ENCODE measurements at regions not wholly inside any gene's neighbourhood (a gene's known extent, or its start where the extent isn't known, plus 50 kb on each side); places are given as distances from the start of the nearest gene placed in this dataset.
"Not testable (repeated sequence)": the region's sequence is repeated elsewhere in the genome, so short reads cannot be mapped to it uniquely, and the experiment has no call there.

DNA sequence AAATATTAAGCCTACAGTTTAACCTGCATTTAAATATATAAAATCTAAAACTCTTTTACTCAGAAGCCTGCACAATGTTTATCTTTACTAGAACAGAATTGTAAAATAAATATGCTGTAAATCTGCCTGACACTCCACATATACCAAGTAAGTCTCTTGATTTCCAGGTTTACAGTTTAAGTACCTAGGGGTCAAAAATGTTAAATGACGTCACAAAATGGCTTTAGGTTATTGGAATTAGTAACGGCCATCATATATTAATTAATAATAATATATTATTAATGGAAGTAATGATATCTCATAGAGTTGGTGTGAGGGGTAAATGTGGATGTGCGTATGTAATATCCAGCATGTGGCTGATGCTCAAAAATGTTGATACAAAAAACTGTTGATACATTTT, 114.8 kb upstream of the ANO5 start:
- DNase-seq = no peak

DNA sequence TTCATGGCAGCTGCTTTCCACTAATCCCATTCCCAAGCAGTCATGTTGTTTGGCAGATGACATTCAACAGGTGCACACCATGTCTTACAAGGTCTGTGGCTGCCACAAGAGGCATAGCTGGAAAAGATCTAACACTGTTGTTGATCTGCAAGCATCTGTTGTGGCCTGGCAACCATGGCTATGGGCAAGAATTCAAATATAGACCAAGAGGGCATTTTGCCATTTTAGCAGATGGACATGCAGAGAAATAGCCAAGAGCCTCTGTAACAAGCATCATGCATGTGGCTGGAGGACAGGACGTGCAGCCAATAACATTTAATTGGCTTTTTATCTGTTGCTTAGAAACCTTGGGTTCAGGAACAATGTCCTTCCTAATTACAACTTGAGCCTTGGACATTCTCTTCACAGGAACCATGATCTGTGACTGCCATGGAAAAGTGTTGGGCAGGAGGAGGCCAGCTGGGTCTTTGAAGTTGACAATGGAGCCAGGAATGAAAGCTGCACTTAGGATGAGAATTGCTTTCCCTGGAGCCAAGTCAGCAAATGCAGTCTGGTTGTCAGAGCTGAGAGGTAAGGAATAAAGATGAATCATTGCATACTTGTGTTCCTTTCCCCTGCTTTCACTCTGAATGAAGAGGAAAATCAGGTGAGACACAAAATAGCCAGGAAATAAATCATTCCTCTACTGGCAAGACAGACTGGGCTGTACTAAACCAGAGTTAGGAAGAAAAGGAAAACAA, 113.6 kb upstream of the ANO5 start:
- no peak for DNase-seq

DNA sequence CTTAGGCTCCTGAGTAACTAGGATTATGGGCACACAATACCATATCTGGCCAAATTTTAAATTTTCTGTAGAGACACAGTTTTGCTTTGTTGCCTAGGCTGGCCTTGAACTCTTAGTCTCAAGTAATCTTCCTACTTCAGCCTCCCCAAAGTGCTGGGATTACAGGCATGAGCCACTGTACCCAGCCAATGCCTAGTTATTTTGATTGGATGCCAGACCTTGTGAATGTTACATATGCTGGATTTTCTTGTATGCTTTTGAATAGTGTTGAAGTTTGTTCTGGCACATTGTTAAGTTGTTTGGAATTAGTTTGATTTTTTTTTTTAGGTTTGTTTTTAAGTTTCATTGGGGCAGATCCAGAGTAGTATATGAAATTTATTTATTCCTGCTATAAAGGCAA, 110.7 kb upstream of the ANO5 start:
- no peak for DNase-seq

DNA sequence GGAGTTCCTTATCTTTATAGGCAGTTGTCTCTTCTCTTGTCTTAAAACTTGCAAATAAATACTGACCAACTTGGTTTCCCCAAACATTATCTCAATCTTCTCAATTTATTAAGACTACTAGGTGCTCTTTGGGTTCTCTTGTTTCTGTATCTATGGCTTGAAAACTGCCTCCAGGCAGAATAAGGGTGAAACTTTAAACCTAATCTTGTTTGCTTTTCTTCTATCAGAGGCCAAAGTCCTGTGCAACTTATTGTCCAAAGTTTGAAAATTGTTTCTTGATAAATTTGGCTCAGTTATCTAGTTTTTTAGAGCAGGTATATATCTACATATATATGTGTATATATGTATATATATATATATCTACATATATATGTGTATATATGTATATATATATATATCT, 110.1 kb upstream of the ANO5 start:
- DNase-seq = no peak

- DNase-seq = no peak
Observed at GRCh38 chr11:22084056-22084455, 108.8 kb upstream of the ANO5 start.

DNA sequence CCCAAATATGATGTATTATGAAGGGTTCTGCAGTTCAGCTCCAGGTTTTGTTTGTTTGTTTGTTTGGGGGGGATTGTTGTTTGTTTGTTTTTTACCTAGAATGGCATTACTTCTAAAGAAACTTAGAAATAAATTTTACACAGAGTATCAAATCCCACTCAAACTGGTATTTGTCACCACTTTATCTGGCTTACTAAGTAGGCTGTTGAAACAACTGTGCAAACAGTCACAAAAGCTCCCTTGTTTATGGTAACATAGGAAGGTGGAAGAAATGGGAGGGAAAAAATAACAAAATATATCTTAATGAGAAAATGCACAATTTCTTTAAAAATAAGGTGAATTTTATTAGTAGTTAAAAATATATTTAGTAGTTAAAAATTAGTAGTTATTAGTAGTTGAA, 108.3 kb upstream of the ANO5 start:
- DNase-seq = no peak

- no peak for DNase-seq
Observed at GRCh38 chr11:22089609-22090008, 103.3 kb upstream of the ANO5 start.

GRCh38 chr11:22106566-22106965, 86.3 kb upstream of the ANO5 start:
- no peak for DNase-seq

DNA sequence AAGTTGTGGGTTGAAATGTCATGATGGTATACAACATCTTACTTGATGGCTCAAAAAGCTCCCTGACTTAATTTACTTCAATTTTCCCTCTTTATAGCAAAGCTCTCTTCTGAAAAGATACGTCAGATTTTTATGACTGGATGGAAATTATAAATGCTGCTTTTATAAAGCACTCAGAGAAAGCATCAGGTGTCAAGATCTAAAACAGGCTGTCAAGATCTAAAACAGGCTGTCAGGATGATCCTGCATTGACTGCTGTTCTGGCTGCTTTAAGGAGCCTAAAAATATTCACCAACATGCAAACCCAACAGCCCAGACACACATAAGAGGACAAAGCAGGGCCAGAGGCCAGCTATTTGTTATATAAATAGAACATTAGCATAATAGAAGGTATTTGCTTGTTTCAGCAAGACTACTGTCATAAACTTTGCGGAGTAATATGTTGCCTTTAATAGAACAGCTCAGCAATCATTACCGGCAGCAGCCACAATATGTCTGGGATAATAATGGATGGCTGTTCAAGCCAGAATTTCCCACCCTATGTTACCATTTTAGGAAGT, 77.3 kb upstream of the ANO5 start:
- no peak for DNase-seq

- not testable (repeated sequence) for DNase-seq
Observed at GRCh38 chr11:22127981-22128380, 64.9 kb upstream of the ANO5 start.

- no peak for DNase-seq
Observed at GRCh38 chr11:22130462-22131053, 62.3 kb upstream of the ANO5 start.

- no peak for DNase-seq
Observed at GRCh38 chr11:22133776-22134175, 59.1 kb upstream of the ANO5 start.

GRCh38 chr11:22138264-22138663, 54.6 kb upstream of the ANO5 start:
- no peak for DNase-seq
